ENCODE measurements at regions not wholly inside any gene's neighbourhood (a gene's known extent, or its start where the extent isn't known, plus 50 kb on each side); places are given as distances from the start of the nearest gene placed in this dataset.

DNA sequence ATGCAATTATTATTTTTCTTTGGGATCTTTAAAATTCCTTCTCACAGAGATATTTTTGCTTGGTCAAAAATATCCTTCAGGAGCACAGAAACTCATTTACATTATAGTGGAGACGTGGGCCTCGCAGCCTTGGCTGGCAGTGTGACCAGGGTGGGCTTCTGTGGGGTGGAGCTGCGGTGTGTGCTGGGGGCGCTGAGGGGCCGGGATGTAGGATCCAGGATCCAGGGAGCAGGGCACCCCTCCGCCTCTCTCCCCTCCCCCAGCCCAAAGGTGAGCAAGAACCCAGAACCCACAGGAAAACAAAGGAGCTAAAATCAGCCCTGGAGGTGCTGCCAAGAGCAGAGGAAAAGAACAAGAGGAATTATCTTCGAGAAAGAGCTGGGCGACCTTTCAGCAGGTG, 79.1 kb upstream of the OLFM1 start:
- no peak for DNase-seq (ENCODE audit: low spot score)

DNA sequence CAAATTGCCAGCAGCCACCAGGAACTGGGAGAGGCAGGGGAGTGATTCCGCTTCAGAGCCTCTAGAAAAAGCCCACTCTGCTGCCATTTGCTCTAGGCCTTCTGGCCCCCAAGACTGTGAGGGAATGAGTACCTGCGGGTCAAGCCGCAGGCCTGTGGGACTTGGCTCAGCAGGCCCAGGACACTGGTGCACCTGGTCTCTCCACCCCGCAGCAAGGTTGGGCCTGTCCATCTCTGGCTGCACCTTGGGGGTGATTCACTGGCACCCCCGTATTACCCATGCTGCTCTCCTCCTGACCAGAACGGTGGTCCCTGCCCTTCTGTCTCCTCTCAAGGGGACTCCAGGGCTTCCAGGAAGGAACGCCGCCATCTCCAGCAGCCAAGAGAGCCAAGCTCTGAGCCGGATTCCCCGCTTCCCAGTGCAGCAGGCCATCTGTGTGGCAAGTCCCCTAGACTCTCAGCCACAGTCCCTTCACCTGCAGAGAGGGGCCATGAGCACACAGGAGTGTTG, 78.4 kb upstream of the OLFM1 start:
- no peak for DNase-seq (ENCODE audit: low spot score)

DNA sequence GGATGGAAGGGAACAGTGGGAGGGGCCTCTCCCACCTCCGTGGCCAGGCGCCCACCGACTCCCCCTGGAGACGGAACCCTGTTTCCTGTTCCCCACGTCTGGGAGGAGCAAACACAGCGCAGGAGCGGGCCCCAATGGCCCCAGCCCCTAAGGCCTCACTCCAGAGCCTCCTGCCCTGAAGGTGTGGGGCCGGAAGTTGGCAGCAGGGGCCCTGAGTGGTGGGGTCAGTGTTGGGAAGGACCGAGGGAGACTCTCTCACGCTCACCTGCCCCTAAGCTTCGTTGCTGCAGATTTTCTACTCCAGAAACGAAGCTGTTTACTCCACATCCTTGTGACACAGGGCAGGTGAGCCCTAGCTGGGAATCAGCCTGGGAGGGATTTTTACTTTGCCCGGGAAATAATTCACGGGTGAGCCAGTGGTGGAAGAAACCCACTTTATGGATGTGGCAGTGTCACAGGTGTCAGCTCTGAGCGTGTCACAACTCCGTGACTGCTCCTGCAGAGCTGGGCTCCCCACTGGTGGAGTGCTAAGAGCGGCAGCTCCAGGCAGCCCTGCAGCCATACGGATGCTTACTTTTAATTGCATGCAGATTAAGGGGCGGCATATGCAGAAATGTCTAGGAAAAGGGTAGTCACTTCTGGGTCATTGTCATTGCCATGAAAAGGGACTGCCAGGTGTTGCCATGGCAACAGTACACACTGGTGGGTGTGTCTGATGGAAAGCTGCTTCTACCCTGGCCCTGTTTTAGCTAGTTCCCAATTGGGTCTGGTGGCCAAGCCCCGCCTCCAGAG, 77.5 kb upstream of the OLFM1 start:
- DNase-seq (ENCODE audit: low spot score): no peak

DNA sequence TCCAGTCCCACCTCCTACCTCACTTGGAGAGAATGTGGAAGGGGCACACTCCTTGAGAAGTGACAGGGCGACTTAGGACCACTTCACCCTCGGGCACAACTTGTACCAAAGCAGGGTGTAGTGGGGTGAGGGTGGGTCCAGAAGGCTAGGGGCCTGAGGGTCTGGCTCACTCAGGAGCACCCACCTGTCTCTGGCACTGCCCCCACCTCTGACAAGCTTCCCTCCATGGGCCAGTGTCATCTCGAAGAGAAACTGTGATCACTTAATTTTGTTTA, 76.9 kb upstream of the OLFM1 start:
- DNase-seq (ENCODE audit: low spot score): no peak

DNA sequence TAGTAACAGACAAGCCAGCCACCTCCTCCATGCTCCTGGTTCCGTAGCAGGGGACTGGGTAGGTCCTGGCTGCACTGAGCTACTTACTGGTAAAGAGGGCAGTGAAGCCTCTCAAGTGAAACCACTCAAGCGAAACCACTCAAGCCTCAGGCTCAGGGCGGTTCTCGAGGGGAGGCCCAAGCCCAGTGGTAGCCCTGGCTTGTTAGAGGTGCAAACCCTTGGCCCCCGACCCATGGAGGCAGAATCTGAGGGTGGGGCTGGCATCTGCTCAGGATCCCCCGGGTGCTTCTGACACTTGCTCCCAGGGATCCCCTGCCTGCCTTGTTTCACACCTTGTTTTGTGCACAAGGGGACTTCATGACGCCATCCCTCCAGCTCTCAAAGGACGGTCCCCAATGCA, 76.5 kb upstream of the OLFM1 start:
- DNase-seq (ENCODE audit: low spot score): no peak

DNA sequence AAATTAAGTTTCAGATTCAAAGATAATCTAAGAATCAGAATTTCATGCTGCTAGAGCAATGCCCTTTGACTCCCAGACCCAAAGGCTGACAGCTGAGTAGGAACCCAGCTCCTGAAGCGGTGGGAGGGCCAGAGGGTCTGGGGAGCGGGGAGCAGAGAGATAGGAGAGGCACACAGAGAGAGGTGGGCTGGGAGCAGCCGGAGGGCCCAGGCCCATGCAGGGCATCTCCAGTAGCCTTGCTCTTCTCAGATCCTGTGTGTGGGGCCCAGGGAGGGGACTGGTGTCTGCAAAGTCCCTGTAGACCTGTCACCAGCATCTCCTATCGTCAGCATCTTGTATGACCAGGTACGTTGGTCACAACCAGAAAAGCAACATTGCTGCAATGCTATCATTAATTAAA, 75.3 kb upstream of the OLFM1 start:
- DNase-seq (ENCODE audit: low spot score): no peak

DNA sequence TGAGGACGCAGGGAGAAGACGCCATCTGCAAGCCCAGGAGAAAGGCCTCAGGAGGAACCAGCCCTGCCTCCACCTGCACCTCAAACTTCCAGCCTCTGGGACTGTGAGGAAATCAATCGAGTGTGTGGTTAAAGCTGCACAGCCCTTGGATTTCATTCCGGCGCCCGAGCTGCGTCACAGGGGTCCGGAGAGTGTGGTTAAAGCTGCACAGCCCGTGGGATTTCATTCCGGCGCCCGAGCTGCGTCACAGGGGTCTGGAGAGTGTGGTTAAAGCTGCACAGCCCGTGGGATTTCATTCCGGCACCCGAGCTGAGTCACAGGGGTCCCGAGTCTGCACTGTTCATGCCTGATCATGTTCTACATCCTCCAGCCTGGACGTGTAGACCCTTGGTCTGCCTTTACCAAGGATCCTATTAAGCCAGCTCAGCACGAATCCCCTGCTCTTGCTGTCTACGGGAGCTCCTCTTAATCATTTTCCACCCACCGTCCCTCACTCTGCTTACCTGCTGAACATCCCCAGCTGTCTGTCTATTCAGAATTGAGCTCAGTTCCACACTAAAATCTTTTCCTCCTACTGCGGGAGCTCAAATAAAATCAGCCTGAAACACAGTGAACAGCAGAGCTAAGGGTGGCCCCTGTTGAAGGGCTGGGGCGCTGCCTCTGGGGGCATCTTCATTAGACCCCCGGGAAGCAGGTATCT, 73.0 kb upstream of the OLFM1 start:
- DNase-seq (ENCODE audit: low spot score): no peak

DNA sequence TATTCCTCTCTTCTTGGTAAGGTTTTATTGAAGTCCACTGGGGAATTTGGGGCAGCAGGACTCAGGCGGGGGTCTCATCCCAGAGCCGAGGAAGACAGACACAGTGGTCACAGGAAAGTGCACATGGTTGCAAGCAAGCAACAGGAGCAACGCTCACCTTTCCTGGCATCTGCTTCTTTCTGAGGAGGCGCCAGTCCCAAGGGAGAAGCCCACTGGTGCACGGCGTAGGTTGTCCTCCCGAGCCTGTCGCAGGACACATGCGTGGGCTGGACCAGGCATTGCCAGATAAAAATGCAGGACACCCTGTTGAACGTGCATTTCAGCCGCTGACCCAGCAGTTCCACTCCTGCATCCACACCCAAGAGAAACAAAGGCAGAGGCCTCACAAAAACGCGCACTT, 72.4 kb upstream of the OLFM1 start:
- no peak for DNase-seq (ENCODE audit: low spot score)

DNA sequence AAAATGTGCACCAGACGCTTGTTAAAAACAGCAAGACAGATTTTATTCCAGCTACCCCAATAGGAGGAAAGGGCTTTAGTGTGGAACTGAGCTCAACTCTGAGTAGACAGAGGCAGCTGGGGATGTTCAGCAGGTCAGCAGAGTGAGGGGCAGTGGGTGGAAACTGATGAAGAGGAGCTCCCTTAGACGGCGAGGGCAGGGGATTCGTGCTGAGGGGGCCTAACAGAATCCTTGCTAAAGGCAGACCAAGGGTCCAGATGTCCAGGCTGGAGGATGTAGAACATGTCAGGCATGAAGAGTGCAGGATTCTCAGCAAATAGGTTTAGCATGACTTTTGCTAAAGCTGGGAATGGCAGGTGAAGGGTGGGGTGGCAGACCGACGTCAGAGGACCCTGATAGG, 71.9 kb upstream of the OLFM1 start:
- DNase-seq (ENCODE audit: low spot score): no peak

DNA sequence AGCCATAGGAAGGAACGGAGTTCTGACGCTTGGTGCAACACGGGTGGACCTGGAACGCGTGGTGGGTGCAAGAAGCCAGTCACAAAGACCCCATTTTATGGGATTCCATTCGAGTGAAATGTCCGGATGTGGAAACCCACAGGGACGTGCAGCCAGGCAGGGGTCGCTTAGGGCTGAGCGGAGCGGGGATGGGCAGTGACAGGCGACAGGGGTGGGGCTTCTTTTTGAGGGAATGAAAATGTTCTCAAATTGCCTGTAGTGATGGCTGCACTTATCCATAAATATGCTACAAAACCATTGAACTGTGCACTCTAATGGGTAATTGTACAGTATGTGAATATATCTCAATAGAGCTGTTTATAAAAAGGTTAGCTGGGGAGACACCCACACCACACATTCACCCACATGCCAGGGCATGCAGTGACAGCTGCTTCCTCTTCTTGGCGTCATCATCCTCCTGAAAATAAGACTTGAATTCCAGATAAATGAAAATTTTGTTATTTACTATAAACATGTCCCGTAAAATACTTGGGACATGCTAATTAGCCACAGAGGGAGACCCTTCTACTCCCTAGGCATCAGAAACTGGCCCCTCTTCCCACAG, 71.3 kb upstream of the OLFM1 start:
- no peak for DNase-seq (ENCODE audit: low spot score)

DNA sequence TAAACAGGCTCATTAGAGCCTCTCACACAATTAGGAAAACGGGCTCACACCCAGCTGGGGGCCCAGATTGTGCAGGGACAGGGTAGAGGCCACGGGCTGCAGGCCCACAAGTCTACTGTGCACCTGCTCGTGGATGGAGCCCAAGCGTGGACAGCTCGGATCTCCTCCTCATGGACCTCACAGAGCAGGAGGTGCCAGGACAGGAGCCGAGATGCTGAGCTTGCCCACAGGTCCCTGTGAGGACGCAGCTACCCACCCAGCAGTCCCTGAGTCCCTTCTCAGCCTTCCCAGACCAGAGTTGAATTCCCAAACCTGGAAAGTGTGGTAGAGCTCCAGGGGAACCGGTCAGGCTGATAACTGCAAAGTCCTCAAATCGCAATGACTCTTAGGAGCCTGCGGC, 70.6 kb upstream of the OLFM1 start:
- DNase-seq (ENCODE audit: low spot score): no peak

DNA sequence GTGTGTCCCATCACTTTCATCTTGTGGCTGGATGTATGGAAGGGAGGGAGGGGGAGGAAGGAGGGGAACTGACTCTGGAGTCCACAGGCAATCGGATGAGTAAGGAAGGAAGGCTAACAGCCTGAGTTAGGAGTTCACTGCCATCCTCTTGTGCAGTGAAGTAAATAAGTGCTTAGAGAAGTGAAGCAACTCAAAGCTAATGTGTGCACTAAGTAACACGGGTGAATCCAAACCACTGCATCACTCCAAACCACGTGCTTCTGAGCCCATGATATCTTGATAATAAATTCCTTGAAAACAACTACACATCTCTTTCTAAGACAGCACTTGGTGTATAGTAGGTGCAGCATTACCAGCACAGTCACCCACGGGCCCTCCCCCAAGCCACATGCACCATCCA, 69.6 kb upstream of the OLFM1 start:
- DNase-seq (ENCODE audit: low spot score): no peak

DNA sequence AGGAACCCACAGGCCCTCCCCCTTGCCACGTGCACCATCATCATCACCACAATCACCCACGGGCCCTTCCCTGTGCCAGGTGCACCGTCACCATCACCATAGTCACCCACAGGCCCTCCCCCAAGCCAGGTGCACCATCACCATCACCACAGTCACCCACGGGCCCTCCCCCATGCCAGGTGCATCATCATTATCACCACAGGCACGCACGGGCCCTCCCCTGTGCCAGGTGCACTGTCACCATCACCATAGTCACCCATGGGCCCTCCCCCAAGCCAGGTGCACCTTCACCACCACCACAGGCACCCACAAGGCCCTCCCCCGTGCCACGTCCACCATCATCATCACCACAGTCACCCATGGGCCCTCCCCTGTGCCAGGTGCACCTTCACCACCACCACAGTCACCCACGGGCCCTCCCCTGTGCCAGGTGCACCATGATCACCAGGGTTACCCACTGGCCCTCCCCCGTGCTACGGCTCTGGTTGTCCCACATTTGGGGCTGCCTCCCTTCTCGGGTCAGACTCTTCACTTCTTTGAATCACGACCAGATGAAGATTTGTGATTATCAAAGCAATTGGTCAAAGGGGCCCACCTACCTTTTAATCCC, 69.1 kb upstream of the OLFM1 start:
- DNase-seq (ENCODE audit: low spot score): no peak

DNA sequence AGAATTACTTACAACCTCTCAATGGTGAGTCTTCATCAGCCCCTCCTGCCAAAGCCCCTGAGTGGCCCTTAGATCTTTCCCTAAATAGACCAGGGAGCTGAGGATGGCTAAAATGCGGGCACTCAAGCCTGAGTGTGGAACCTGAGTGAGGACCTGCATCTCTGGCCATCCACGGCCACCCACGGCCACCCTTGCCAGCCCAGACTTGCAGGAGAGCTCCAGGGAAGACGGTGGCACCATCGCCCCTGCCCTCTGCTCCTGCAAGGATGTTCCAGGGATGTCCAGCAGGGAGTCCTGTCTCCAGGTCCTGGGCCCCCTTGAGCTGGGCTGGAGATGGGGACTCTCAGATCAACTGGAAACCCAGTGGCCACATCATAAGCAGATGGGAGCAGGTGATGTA, 68.2 kb upstream of the OLFM1 start:
- DNase-seq (ENCODE audit: low spot score): no peak

DNA sequence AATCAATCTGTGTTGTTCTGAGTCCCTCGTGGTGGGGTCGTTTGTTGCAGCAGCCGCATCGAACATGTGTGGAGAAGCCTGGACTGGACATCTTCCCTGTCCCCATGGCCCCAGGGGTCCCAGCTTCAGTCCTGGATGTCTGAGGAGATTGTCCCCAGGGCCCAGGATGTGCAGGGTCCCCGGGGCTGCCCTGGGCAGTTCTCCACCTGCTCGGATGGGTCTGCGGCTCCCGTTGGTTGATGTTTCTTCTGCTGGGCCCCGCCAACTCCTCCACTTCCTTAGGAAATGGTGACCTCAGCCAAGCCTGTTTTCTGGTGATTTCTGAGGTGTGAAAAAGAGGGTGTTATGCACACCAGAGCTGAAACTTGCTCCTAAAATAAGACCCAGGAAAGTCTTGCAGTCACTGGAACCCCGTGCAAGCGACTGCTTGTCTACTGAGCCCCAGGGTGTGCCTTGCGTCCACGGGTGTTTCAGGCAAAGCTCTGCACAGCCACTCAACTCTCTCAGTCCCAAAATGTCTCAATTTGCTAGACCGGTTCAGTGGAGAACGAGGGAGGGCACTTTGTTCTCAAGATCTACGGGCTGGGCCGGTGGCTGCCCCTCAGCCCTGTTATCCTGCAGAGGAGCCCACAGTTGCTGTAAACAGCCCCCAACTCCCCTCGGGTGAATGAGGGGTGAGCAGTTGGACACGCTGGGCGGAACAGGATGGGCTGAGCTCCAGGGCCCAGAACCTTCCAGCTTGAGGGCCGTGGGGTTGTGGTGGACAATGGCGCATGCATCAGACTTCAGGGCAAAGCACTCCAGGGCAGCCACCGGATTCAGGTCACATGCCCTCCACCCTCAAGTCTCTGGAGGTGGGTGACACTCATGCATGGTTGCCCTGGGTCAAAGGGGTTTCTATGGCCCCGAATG, 66.7 kb upstream of the OLFM1 start:
- DNase-seq (ENCODE audit: low spot score): no peak

DNA sequence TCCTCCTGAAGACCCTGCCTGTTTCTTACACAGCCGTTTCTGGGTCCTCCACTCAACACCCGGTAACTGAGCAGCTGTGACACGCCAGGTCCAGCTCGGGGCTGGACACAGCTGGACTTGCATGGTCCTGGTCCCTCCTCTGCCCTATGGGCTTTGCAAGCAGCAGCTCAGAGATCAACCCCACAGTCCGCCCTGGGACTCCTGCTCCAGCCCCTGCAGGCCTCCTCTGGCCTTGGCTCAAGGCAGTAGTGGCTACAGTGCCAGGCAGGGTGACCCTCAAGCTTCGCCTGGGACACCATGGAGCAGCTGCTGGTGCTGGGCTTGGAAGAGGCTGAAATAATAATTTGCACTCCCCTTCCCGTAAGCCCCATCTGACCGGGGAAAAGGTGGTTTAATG, 66.1 kb upstream of the OLFM1 start:
- no peak for DNase-seq (ENCODE audit: low spot score)

DNA sequence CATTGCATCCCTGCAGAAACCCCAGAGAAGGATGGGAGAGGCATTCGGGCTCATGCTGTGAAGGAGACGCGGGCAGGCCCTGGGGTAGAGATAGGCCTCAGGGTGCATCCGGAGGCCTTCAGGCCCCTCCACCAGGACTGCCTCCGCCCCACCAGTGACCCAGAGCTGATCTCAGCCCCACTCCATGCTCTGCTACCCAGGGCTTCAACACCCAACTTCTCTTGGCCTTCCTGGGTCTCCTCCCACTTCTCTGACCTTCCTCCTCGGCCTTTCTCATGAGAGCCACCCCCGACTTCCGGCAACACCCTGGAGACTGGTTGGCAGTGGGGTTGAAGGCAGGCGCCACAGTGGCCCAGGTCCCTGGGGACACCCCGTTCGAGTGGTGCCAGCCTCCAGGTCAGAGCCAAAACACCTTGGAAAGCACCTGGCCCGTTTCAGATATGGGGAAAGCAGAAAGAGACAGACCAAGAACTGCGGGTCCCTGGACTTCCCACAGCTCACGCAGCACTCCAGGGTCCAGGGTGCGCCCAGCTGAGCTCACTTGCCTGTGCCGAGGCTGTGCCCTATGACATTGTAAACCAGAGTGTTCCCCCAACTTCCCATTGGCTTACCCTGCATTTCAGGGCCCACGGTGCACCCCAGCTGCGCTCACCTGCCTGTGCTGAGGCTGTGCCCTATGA, 65.1 kb upstream of the OLFM1 start:
- no peak for DNase-seq (ENCODE audit: low spot score)

DNA sequence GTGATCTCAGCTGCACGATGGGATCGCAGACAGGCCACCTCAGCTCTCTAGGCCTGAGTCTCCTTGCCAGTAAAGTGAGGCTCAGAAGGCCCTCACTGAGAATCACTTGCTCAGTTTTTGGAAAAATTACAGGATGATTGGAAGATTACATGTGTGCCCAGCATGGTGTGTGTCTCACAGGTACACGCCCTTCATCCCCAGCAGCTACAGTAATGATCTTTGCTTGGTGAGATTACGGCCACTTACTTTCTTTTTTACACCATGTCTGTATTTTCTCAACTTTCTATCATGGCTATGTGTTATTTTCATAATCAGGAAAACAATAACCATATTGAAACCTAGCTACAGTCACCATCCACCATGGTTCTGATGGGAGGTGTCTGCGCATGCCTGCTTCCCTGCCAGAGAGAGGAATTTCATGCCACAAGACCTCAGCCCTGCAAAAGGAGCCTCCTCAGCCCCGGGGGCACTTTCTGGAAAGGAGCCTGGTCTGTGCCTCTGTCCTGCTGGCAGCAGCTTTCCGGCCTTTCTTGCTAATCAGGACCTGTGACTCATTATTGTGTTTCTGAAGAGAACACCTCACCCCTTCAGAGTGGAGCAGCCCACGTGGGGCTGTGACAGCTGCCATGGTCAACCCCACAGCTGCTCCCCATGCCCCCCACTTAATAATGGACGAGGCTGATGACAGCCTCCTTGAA, 64.2 kb upstream of the OLFM1 start:
- no peak for DNase-seq (ENCODE audit: low spot score)

DNA sequence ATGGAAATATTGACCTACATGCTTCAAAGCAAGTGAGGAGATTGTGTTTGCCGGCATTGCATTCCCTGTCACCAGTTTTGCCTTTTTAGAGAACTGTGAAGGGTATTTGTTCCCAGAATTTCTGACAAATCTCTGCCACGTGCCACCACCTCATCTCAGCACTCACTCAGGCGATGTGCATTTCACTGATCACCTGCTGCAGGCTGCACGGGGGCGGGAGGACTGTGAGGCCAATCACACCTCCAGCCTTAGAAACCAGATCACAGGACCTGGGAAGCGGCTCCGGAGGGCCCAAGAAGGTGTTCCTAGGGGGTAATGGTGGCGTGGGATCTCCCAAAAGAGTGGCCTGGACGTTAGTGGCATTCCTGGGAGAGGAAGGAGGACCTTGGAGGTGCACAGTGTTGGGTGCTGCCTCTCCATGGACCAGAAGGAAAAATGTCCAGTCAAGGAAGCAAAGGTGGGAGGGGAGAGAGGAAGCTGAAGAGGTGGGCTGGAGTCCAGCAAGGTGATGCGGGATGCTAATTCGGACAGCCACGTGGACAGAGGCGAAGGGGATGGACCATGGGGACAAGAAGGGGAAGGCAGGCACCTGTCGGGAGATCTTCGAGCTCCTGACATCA, 63.6 kb upstream of the OLFM1 start:
- no peak for DNase-seq (ENCODE audit: low spot score)

DNA sequence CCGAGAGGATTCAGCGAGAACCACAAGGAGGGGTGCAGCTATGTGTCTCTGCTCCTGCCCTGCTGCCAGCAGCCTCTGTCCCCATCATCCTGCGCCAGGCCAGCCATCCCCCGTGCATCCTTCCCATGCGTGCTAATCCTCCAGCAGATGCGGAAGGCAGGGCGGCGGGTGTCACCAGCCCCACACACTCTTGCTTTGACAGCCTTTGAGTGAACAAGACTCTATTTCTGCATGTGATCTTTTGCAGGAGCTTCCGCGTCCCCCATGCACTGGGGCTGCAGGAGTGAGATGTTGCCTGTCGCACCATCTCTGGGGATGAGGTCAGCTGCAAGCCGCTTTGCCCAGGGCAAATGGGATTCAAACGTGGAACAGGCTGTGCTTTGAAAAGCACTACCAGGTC, 58.0 kb upstream of the OLFM1 start:
- no peak for DNase-seq (ENCODE audit: low spot score)

Measured in mesenteric fat pad (tissue), 1 donor.